ENCODE measurements at regions not wholly inside any gene's neighbourhood (a gene's known extent, or its start where the extent isn't known, plus 50 kb on each side); places are given as distances from the start of the nearest gene placed in this dataset.
A peak's percentile ranks its signal among the peaks of the same experiment; 100 is the strongest.

DNA sequence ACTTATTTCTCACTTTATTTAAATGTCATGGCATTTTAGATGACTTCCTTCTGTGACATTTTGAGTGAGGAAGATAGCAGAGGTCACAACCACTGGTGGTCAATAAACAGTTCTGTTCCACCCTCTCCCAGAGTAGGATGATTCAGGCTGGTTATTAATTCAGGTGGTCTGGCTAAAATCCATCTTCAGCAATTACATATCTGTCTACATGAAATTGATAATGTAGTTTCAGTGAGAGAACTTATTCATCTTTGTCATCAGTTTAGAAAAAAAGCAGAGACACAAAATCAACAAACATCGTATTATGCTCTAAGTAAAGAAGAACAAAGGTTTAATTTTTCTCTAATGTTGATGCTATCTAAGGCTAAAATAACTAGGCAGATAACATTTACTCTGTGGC lies 525.5 kb downstream of the TENT5A start:
- H3K27ac ChIP-seq, result no peak overlapping the region
- TF ChIP-seq, protein P1, sequence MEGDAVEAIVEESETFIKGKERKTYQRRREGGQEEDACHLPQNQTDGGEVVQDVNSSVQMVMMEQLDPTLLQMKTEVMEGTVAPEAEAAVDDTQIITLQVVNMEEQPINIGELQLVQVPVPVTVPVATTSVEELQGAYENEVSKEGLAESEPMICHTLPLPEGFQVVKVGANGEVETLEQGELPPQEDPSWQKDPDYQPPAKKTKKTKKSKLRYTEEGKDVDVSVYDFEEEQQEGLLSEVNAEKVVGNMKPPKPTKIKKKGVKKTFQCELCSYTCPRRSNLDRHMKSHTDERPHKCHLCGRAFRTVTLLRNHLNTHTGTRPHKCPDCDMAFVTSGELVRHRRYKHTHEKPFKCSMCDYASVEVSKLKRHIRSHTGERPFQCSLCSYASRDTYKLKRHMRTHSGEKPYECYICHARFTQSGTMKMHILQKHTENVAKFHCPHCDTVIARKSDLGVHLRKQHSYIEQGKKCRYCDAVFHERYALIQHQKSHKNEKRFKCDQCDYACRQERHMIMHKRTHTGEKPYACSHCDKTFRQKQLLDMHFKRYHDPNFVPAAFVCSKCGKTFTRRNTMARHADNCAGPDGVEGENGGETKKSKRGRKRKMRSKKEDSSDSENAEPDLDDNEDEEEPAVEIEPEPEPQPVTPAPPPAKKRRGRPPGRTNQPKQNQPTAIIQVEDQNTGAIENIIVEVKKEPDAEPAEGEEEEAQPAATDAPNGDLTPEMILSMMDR (IDR thresholded peaks at IDR 0.05), result no peak
- TF ChIP-seq POLR2A (IDR thresholded peaks at IDR 0.05), result no peak
- no peak overlapping the region for H3K4me3 ChIP-seq
- H3K4me1 ChIP-seq, result no peaks in the 10 kb centered on the region
- H3K36me3 ChIP-seq (ENCODE audit: low read depth, missing control alignments), result no peaks in the 10 kb centered on the region
- H3K9me3 ChIP-seq, result no peaks in the 10 kb centered on the region
- no peak for DNase-seq
- no peaks in the 10 kb centered on the region for H3K27me3 ChIP-seq
- intact Hi-C loops (cut with DNase I; ENCODE audit: low total_unique reads), result no loop called here
- 88 to 91% methylated on average over 1 of the region's 1 CpG for WGBS, 2 donors

DNA sequence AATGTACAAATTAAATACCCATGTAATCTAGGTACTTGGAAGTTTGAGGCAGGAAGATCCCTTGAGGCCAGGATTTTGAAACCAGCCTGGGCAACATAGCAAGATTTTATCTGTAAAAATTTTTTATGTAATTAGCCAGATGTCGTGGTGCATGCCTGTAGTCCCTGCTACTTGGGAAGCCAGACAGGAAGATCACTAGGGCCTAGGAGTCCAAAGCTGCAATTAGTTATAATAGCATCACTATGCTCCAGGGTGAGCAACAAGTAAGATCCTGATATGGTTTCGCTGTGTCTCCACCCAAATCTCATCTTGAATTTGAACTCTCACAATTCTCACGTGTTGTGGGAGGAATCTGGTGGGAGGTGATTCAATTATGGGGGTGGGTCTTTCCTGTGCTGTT lies 535.8 kb downstream of the TENT5A start:
- H3K4me1 ChIP-seq, result no peaks in the 10 kb centered on the region
- no peaks in the 10 kb centered on the region for H3K36me3 ChIP-seq (ENCODE audit: low read depth, missing control alignments)
- DNase-seq, result no peak
- H3K9me3 ChIP-seq, result no peaks in the 10 kb centered on the region
- H3K27ac ChIP-seq, result no peak overlapping the region
- TF ChIP-seq, protein P1 (IDR thresholded peaks at IDR 0.05), result no peak
- TF ChIP-seq POLR2A (IDR thresholded peaks at IDR 0.05), result no peak
- intact Hi-C loops (cut with DNase I; ENCODE audit: low total_unique reads), result no loop called here
- H3K27me3 ChIP-seq, result no peaks in the 10 kb centered on the region
- H3K4me3 ChIP-seq, result no peak overlapping the region
- WGBS, 2 donors, result 79 to 85% methylated on average over 3 of the region's 3 CpGs

- peak overlapping the region in 1 of 2 donors; percentile 39 for H3K4me3 ChIP-seq
- intact Hi-C loops (cut with DNase I; ENCODE audit: low total_unique reads), result no loop called here
- no peaks in the 10 kb centered on the region for H3K36me3 ChIP-seq (ENCODE audit: low read depth, missing control alignments)
- H3K27ac ChIP-seq, result no peak overlapping the region
- no peaks in the 10 kb centered on the region for H3K9me3 ChIP-seq
- no peak for DNase-seq
- H3K27me3 ChIP-seq, result no peaks in the 10 kb centered on the region
- no peaks in the 10 kb centered on the region for H3K4me1 ChIP-seq
- TF ChIP-seq POLR2A (IDR thresholded peaks at IDR 0.05), result no peak
- TF ChIP-seq, protein P1 (IDR thresholded peaks at IDR 0.05), result no peak
- 62 to 75% methylated on average over 7 of the region's 7 CpGs for WGBS, 2 donors
These were observed 537.4 kb downstream of the TENT5A start for GRCh38 chr6:81215092-81215432.

GRCh38 chr6:81214414-81215091 lies 537.9 kb downstream of the TENT5A start:
- no peak overlapping the region for H3K27ac ChIP-seq
- DNase-seq, result no peak
- H3K4me3 ChIP-seq, result peak overlapping the region in 1 of 2 donors; percentile 39
- WGBS, 2 donors, result 39 to 77% methylated on average over 4 to 15 of the region's 15 CpGs
- H3K36me3 ChIP-seq (ENCODE audit: low read depth, missing control alignments), result no peaks in the 10 kb centered on the region
- no peaks in the 10 kb centered on the region for H3K27me3 ChIP-seq
- H3K9me3 ChIP-seq, result no peaks in the 10 kb centered on the region
- no peaks in the 10 kb centered on the region for H3K4me1 ChIP-seq
- intact Hi-C loops (cut with DNase I; ENCODE audit: low total_unique reads), result no loop called here
- TF ChIP-seq POLR2A (IDR thresholded peaks at IDR 0.05), result no peak

GRCh38 chr6:81204731-81205130 lies 547.8 kb downstream of the TENT5A start:
- intact Hi-C loops (cut with DNase I; ENCODE audit: low total_unique reads), result no loop called here
- TF ChIP-seq, protein P1 (IDR thresholded peaks at IDR 0.05), result no peak
- TF ChIP-seq POLR2A (IDR thresholded peaks at IDR 0.05), result no peak
- Histone ChIP-seq H3K36me3 (ENCODE audit: low read depth, missing control alignments) (no peaks in the 10 kb centered on the region), H3K4me1 (no peaks in the 10 kb centered on the region), H3K27me3 (no peaks in the 10 kb centered on the region), H3K27ac (no peak overlapping the region), H3K9me3 (no peaks in the 10 kb centered on the region), H3K4me3 (no peak overlapping the region)
- WGBS, 2 donors, result 78 to 80% methylated on average over 1 of the region's 1 CpG
- DNase-seq, result no peak

Measured in testis (tissue), 2 donors.